GM18951 (cell line): ENCODE measurements at regions not wholly inside any gene's neighbourhood (a gene's known extent, or its start where the extent isn't known, plus 50 kb on each side); places are given as distances from the start of the nearest gene placed in this dataset.

Source experiments
- POLR2A ChIP-seq: IDR thresholded peaks from 4 replicates; pipeline ENCODE4 v1.6.1; 2011; ENCODE audit warnings: mild to moderate bottlenecking; ENCODE audit not compliant: insufficient read length, insufficient read depth; ENCODE audit errors: extremely low read depth
- in situ Hi-C: fragments of 300-500 bp; cut with MboI; formaldehyde crosslinking; loops from one replicate; pipeline ENCODE4 v1.12.0; 2022; ENCODE audit warnings: low sequenced_read_pairs, mixed read lengths, inconsistent platforms; ENCODE audit not compliant: unreplicated experiment

DNA sequence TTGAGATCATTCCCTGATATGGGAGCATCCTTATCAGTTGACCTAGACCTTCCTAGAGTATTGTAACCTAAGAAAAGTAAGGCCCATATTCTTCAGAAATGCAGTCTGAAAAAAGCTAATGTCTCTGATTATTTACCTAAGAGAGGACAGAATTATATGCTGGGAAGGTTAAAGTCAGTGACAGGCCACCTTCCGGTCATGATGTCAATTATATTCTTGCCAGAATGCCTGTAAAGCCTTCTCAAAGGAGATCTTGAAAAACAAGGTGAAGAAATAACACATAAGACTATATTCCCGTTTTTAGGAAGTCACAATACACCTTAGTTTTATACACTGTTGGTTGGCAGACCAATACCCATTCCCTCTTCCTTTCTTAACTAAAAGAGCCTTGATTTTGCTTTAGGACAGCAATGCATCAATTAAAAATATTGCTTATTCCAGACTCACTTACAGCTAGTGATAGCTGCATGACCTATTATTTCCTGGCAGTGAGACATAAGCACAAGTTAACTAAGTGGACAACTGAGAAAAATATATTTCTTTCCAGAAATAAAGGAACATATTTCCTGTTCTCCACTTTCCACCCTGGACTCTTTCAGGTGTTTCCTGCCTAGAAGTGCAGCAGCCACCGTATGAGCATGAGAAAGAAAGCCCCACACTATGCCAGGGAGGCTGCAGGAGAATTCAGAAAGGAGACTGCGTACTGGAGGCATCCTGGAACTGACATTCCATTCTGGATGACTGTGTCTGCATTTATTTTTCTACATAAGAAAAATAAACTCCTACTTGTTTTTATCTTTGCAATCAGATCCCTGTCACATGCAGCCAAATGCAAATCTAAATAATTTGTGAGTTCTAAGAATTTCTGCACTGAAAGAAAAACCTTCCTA, 332.9 kb upstream of the PTBP2 start:
- no peak for TF ChIP-seq POLR2A
- in situ Hi-C loops = no loop called here

DNA sequence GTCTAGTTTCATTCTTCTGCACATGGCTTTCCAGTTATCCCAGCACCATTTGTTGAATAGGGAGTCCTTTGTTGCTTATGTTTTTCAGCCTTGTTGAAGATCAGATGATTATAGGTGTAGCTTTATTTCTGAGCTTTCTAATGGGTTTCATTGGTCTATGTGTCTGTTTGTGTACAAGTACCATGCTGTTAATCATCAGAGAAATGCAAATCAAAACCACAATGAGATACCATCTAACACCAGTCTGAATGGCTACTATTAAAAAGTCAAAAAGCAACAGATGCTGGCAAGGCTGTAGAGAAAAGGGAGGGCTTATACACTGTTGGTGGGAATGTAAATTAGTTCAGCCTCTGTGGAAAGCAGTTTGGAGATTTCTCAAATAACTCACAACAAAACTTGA, 321.5 kb upstream of the PTBP2 start:
- no peak for TF ChIP-seq POLR2A
- in situ Hi-C loops = no loop called here

DNA sequence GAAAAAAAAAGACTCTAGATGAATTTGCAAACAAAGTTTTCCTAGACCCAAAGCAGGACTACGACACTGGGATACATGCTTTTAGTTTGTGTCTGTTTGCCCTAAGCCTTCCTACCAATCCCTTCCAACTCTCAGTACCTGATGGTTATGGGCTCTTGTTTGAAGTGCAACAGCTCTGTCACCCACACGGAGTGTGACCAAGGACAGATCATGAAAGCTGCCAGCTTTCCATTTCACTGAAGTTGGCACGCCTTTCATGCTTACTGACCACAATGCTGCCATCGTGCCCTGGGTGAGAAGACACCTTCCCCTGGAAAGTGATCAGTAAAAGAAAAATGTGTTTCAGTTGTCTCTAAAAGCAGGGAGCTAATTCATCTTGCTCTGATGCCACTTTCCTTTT, 312.5 kb upstream of the PTBP2 start:
- in situ Hi-C loops = no loop called here
- TF ChIP-seq POLR2A = no peak

DNA sequence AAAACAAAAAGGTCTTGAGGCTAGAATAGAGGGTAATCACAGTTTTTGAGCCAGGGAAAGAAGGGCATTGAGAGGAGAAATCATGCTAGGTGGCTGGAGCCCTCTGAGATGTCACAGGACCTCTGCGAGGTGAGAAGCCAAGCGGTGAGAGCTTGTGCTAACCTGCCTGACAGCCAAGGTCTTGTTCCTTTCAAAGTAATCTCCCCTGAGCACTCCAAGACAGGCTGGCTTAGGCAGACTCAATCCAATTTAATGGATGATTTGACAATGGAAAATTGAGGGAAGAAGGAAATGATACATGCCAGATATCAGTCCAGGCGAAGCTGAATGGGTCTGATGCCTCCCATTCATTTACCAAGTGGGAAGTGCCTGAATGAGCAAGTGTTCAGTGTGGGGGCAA, 311.9 kb upstream of the PTBP2 start:
- in situ Hi-C loops = no loop called here

DNA sequence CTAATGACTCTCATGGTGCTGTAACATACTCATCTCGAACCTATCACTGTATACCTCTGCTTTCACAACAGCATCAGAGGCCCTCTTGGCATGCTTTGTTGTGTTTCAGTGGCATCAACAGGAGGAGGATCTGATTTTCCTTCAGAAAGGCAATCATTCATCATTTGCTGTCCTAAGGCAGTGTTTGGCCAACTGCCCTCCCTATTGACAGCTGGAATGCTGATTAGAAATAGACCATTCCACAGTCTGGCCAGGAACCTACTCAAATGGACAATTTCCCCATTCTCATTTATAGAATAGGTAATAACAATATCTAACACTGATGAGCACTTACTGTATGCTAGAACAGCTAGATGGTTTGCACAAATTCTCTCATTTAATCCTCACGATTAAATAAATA, 310.6 kb upstream of the PTBP2 start:
- TF ChIP-seq POLR2A = no peak
- in situ Hi-C loops = no loop called here

More for the DNA sequence above, 311.9 kb upstream of the PTBP2 start:
- no peak for TF ChIP-seq POLR2A

DNA sequence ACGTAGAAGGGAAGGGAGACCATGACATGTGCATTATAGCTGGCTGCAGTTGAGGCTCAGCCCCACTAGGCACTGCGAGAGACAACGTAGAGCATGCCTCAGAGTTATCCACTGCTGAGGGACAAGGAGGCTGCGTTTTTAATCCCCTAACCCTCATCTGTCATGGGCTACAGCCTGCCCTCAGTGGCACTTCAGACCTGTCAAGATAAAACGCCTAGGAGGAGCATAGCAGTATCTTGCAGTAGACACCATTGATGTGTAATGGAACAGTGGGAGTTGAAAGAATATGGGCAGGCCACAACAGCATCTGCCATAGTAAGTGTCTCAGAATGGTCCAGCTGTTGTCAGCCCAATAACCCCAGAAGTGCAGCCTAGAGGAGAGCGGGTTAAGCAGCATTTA, 307.0 kb upstream of the PTBP2 start:
- in situ Hi-C loops = no loop called here
- TF ChIP-seq POLR2A = no peak

DNA sequence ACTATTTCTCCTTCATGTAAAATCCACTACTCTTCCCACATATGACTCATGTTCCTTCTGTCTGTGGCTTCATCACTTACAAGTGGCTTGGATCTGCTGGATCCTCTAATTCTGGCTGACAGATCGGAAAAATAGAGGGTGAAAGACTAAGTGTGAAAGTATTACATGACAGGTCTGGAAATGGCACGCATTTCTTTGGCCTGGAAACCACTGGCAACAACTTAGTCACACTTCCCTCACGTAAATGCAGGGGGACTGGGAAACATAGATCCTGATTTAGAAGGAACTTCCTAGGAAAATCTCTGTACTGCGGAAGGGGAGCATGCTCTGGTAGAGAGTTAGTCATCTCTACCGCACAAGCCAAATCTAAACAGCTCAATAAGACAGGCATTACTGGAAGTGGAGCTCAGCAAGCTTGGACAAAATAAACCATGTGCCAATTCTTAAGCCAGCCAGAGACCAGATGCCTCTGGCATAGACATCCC, 305.4 kb upstream of the PTBP2 start:
- no peak for TF ChIP-seq POLR2A
- in situ Hi-C loops = no loop called here

DNA sequence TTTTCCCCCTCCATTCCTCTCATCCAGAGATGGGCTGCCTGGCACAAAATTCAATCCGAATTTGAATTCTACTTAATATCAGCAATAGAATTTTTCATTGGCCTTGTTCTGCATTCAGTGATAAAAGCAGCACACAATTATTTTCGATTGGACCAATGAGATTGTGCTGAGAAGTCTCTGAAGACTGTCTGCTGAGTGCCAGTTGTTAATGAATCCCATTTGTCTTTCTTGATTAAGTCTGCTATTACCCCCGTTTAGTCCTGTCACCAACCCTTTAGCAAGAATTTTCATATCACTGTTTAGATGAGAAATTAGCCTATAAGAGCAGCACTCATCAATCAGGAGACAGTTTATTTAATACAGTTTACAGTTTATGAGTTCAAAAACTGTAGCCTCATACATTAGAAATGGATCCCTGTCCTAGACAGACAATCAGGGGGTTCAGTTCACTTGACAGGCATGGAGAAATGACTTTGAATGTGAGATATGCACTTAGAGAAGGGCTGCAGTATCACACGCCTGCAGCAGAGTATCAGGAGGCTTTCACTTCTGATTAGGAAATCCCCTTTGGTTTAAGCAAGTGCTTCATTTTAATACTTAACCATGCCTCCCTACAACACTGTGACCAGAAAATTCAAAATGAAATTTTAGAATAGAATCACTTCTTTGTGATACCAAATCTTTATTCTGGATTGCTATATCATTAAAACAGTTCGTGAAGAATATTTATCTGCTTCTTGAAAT, 304.7 kb upstream of the PTBP2 start:
- no peak for TF ChIP-seq POLR2A
- in situ Hi-C loops = no loop called here

DNA sequence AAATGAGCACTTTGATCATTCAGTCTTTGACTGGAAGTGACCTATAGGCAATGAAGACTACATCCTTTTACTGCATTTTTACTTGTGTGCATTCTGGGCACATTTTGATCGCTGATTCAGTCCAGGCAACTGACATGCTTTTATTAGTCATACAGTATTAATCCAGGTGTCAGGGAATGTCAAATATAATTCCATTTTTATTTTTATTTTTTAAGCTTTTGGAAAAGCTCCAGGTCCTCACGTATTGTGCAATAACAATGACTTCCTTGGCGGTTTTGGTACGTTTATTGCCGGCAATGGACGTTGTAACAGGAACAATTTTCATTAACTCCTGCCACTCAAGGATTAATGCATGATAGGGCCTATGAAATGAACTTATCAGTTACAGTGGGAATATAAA, 302.6 kb upstream of the PTBP2 start:
- TF ChIP-seq POLR2A = no peak
- in situ Hi-C loops = no loop called here

DNA sequence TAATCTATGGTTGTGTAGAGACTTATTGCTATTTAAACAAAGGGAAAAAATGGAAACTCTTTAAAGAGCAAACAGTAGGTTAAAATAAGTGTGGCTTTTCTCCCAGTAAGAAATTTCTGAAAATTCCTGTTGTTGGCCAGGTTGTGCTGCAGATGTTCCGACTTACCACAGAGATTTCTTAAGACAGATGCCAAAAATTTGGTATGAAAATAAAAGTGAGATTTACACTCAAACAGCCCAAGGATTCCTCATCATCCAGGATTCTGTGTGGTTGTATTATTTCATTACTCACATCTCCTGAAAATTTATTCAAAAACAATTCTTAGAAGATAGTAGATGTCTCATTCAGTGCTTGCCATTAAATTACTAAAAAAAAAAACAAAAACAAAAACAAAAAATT, 296.7 kb upstream of the PTBP2 start:
- in situ Hi-C loops = no loop called here
- no peak for TF ChIP-seq POLR2A

DNA sequence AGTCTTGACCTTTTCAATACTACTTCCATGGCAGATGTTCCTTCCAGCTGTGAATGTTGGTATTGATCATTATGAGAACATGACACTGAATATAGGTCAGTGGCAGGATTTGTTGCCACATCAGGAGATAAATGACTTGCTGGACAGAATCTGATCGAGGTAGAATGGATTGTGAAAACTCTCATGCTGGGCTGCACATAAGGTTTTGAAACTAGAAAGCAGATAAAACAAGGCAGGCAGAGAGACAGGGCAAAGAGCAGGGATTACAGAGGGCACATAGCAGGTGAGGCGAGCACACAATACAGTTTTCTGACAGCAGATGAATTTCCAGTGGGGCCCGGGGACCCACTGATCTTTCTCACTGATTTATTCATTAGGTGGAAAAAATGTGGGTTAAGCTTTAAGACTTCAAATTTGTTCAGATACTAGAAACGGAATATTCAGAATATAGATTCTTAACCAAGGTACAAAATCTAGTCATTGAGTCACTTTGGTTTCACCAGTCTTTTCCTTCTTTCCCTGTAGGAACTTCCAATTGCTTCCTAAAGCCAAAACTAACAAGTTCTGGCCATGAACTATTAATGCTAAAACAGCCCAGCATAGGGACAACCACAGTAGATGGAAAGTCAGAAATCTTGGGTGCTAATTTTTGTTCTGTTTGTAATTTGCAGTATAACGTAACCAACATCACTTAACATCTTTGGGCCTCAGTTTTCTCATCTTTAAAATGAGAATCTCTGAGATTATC, 296.0 kb upstream of the PTBP2 start:
- TF ChIP-seq POLR2A = no peak
- in situ Hi-C loops = no loop called here

DNA sequence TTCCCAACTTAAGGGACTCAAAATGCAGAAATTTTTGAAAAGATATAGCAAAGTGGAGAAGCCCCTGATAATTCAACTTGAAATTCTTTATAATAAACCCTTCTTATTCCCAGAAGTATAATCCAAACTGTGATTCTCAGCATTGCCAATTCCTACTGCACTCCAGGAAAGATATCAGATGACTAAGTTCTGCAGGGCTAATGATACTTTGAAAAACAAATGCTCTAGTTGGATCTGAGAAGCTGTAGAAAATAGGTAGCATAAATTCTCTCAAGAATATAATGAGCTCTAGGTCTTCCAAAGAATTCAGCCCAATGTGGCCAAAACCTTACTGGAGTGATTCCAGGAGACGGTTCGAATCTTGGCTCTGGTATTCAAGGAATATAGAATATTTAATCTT, 294.0 kb upstream of the PTBP2 start:
- in situ Hi-C loops = no loop called here
- TF ChIP-seq POLR2A = no peak

DNA sequence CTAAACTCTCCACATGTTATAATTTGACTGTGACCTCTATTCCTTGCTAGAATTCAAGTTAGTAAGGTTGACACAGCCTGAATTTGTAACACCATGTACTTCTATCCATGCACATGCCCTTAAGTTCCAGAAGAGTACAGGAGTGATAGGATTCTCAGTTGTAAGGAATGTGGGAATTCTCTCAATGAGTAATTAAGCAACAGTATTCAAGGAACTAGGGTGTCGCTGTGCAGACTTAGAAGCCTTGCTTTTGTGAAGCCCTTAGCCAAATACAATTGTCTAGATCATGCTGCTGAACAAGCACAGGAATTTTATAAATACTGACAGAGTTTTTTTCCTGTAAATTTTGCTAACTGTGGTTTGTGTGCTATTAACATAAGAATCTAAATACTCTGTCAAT, 276.3 kb upstream of the PTBP2 start:
- in situ Hi-C loops = no loop called here
- TF ChIP-seq POLR2A = no peak
